Liver (tissue), 8 donors: ENCODE measurements at regions not wholly inside any gene's neighbourhood (a gene's known extent, or its start where the extent isn't known, plus 50 kb on each side); places are given as distances from the start of the nearest gene placed in this dataset.

Experiments used
- DNase-seq: peaks from one replicate; pipeline ENCODE4 v3.0.0-alpha.2; 2017; ENCODE audit warnings: low spot score
- H3K27ac ChIP-seq, 2 donors: one replicate each; pipeline ENCODE4 v1.7.0; 2013; ENCODE audit warnings: inconsistent platforms in 2 of 2, low read length in 2 of 2, control low read depth in 1 of 2, low read depth in 1 of 2, mild to moderate bottlenecking in 1 of 2
- H3K27me3 ChIP-seq, 4 donors: one replicate each; pipeline versions ENCODE4 v1.6.1 to v1.7.0; 2013; ENCODE audit warnings: low read length in 3 of 4, inconsistent platforms in 1 of 4, mild to moderate bottlenecking in 1 of 4, moderate library complexity in 1 of 4; ENCODE audit not compliant: control insufficient read depth in 4 of 4, insufficient read depth in 4 of 4
- H3K36me3 ChIP-seq, 4 donors: one replicate each; pipeline versions ENCODE4 v1.6.1 to v1.7.0; 2013; ENCODE audit warnings: low read length in 3 of 4, mild to moderate bottlenecking in 3 of 4, low read depth in 1 of 4, moderate library complexity in 1 of 4; ENCODE audit not compliant: control insufficient read depth in 4 of 4, insufficient read depth in 3 of 4
- H3K4me1 ChIP-seq, 4 donors: one replicate each; pipeline versions ENCODE4 v1.6.1 to v1.7.0; 2013; ENCODE audit warnings: low read length in 3 of 4, mild to moderate bottlenecking in 3 of 4, moderate library complexity in 1 of 4; ENCODE audit not compliant: control insufficient read depth in 4 of 4, insufficient read depth in 4 of 4
- H3K4me3 ChIP-seq, 3 donors: one replicate each; pipeline versions ENCODE4 v1.6.1 to v1.7.0; 2013; ENCODE audit warnings: low read length in 3 of 3, control low read depth in 1 of 3, low read depth in 1 of 3, mild to moderate bottlenecking in 1 of 3
- H3K9ac ChIP-seq, 2 donors: one replicate each; pipeline ENCODE4 v1.7.0; 2013; ENCODE audit warnings: low read length in 2 of 2, mild to moderate bottlenecking in 2 of 2, moderate library complexity in 2 of 2, control low read depth in 1 of 2, low read depth in 1 of 2
- H3K9me3 ChIP-seq, 4 donors: one replicate each; pipeline versions ENCODE4 v1.6.1 to v1.7.0; 2013; ENCODE audit warnings: low read length in 3 of 4; ENCODE audit not compliant: control insufficient read depth in 4 of 4
- EGR1 ChIP-seq, 2 donors: IDR thresholded peaks; 2 replicates each; pipeline ENCODE4 v1.6.1; 2016 to 2018; ENCODE audit warnings: antibody characterized with exemption in 2 of 2, low read depth in 2 of 2
- FOXA1 ChIP-seq: IDR thresholded peaks from 2 replicates; pipeline ENCODE4 v1.6.1; 2016; ENCODE audit warnings: antibody characterized with exemption
- FOXA2 ChIP-seq: IDR thresholded peaks from 2 replicates; pipeline ENCODE4 v1.6.1; 2016; ENCODE audit warnings: antibody characterized with exemption
- GABPA ChIP-seq, 2 donors: IDR thresholded peaks in 1 of 2; conservative IDR thresholded peaks in 1 of 2; 2 replicates each; pipeline ENCODE4 v1.6.1; 2016; ENCODE audit warnings: antibody characterized with exemption in 2 of 2, mild to moderate bottlenecking in 1 of 2, moderate library complexity in 1 of 2
- HNF4A ChIP-seq, 2 donors: conservative IDR thresholded peaks; 2 replicates each; pipeline ENCODE4 v1.6.1; 2016; ENCODE audit warnings: antibody characterized with exemption in 2 of 2, mild to moderate bottlenecking in 2 of 2
- HNF4G ChIP-seq: IDR thresholded peaks from 2 replicates; pipeline ENCODE4 v1.6.1; 2016; ENCODE audit warnings: antibody characterized with exemption
- JUND ChIP-seq, 2 donors: IDR thresholded peaks; 2 replicates each; pipeline ENCODE4 v1.6.1; 2016; ENCODE audit warnings: antibody characterized with exemption in 2 of 2
- NR2F2 ChIP-seq: IDR thresholded peaks from 2 replicates; pipeline ENCODE4 v1.6.1; 2016; ENCODE audit warnings: antibody characterized with exemption
- RXRA ChIP-seq, 2 donors: IDR thresholded peaks; 2 replicates each; pipeline ENCODE4 v1.6.1; 2017 to 2018; ENCODE audit warnings: antibody characterized with exemption in 2 of 2, mild to moderate bottlenecking in 1 of 2
- SP1 ChIP-seq: IDR thresholded peaks from 2 replicates; pipeline ENCODE4 v1.6.1; 2018; ENCODE audit warnings: antibody characterized with exemption, mild to moderate bottlenecking
- TAF1 ChIP-seq: conservative IDR thresholded peaks from 2 replicates; pipeline ENCODE4 v1.6.1; 2016; ENCODE audit warnings: antibody characterized with exemption, mild to moderate bottlenecking
- YY1 ChIP-seq: IDR thresholded peaks from 2 replicates; pipeline ENCODE4 v1.6.1; 2016; ENCODE audit warnings: antibody characterized with exemption, mild to moderate bottlenecking
- WGBS: extraction: QIAGEN DNeasy Blood & Tissue Kit; methylation state at CpG from one replicate; pipeline ENCODE4 v1.1.7; 2013; 5-methylcytosine and 5-hydroxymethylcytosine counted together
- TF ChIP-seq, protein P1 (sequence below): IDR thresholded peaks from 2 replicates; pipeline ENCODE4 v1.6.1; 2016; ENCODE audit warnings: antibody characterized with exemption
- TF ChIP-seq, protein P2 (sequence below): fragments of 150-350 bp; IDR thresholded peaks from 2 replicates; pipeline ENCODE4 v1.5.1; 2017; ENCODE audit warnings: improper control_type of control experiment, low read depth, low read length; ENCODE audit not compliant: missing input control
- TF ChIP-seq, protein P3 (sequence below): IDR thresholded peaks from 2 replicates; pipeline ENCODE4 v1.6.1; 2016; ENCODE audit warnings: antibody characterized with exemption, mild to moderate bottlenecking
- donor health status: healthy.
- donor health status: healthy.
- donor health status: healthy.
- donor health status: healthy.
- donor health status: healthy.

DNA sequence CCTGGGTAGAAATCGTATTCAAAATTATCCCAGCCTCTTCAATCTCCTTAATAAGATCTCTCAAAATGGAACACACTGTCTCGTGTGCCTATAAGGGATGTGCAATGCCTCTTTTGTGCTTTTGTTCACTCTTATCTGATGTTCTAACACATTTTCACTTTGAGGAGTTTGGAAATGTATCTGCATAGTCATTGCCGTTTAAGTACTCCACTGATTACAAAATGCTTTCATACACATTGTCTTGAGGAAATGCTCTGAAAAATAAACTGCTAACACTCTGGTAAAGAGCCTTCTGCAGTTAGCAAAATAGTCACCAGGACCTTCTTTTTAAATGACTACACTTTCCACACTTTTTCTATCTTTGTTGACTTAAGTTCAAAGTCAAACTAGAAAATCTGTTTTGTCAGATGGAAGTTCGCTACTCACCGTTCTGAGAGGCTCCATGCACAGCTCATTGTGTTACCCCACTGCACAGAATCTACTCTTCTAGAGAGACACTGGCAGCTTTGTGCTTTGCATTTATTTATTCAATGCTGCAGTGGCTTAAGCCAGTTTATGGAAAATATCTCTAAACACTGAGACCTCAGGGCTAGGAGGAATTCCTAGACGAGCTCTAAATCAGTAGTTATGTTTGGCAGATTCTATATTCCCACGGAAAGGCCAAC, 159.0 kb downstream of the CHIC2 start (continued):
- TF ChIP-seq FOXA2 (no peak), EGR1 (IDR thresholded peaks at IDR 0.05; ENCODE audit: low read depth in 2 of 2) (no peak)
- TF ChIP-seq, protein P1, sequence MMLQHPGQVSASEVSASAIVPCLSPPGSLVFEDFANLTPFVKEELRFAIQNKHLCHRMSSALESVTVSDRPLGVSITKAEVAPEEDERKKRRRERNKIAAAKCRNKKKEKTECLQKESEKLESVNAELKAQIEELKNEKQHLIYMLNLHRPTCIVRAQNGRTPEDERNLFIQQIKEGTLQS, result no peak

DNA sequence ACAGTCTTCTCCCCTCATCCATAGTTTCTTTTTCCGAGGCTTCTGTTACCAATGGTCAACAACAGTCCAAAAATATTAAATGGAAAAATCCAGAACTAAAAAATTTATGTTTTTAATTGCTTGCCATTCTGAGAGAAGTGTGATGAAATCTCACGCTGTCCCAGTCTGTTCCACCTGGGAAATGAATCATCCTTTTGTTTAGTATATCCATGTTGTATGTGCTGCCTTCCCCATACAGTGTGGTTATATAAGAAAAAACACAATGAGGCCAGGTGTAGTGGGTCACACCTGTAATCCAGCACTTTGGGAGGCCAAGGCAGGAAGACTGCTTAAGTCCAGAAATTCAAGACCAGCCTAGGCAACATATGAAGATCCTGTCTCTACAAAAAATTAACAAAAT, 161.6 kb downstream of the CHIC2 start:
- no peaks in the 10 kb centered on the region for H3K36me3 ChIP-seq
- H3K4me1 ChIP-seq, result peaks cover 0 to 11% (median 5%) of the 10 kb centered on the region in 4 donors
- H3K9ac ChIP-seq, result no peak overlapping the region
- no peaks in the 10 kb centered on the region for H3K27me3 ChIP-seq
- no peak overlapping the region for H3K4me3 ChIP-seq
- DNase-seq, result no peak
- no peaks in the 10 kb centered on the region for H3K9me3 ChIP-seq
- no peak overlapping the region for H3K27ac ChIP-seq
- TF ChIP-seq HNF4G, result no peak
- TF ChIP-seq FOXA1, result no peak
- TF ChIP-seq SP1, result no peak
- TF ChIP-seq JUND (IDR thresholded peaks at IDR 0.05), result no peak
- no peak for TF ChIP-seq GABPA (IDR thresholded peaks at IDR 0.05 in 1 of 2, conservative IDR thresholded peaks at IDR 0.05 in 1 of 2)
- WGBS, result 84% methylated on average over 2 of the region's 2 CpGs

DNA sequence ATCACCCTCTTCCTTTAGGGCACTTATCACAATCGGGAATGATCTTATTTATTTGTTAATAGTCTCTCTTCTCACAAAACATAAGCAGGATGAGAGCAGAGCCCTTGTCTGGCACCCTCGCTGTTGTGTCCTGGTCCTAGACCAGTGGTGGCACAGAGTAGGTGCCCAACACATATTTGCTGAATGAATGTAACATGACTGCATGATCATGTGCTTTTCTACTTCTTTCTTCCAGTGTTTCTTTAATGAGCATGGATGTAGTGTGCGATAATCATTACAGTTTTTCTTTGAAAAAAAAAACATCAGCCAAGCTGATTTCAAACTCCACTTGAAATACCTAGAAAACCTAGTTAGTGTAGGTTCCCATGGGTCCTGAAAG, 164.1 kb downstream of the CHIC2 start:
- H3K27me3 ChIP-seq, result no peaks in the 10 kb centered on the region
- no peak overlapping the region for H3K27ac ChIP-seq
- H3K9me3 ChIP-seq, result no peaks in the 10 kb centered on the region
- H3K4me3 ChIP-seq, result no peak overlapping the region
- peaks cover 0 to 6% (median 0%) of the 10 kb centered on the region in 4 donors for H3K4me1 ChIP-seq
- H3K9ac ChIP-seq, result no peak overlapping the region
- H3K36me3 ChIP-seq, result no peaks in the 10 kb centered on the region
- 76% methylated on average over 3 of the region's 3 CpGs for WGBS
- TF ChIP-seq GABPA (IDR thresholded peaks at IDR 0.05 in 1 of 2, conservative IDR thresholded peaks at IDR 0.05 in 1 of 2), result no peak
- no peak for TF ChIP-seq NR2F2
- no peak for TF ChIP-seq SP1
- TF ChIP-seq JUND (IDR thresholded peaks at IDR 0.05), result no peak
- TF ChIP-seq, protein P2, sequence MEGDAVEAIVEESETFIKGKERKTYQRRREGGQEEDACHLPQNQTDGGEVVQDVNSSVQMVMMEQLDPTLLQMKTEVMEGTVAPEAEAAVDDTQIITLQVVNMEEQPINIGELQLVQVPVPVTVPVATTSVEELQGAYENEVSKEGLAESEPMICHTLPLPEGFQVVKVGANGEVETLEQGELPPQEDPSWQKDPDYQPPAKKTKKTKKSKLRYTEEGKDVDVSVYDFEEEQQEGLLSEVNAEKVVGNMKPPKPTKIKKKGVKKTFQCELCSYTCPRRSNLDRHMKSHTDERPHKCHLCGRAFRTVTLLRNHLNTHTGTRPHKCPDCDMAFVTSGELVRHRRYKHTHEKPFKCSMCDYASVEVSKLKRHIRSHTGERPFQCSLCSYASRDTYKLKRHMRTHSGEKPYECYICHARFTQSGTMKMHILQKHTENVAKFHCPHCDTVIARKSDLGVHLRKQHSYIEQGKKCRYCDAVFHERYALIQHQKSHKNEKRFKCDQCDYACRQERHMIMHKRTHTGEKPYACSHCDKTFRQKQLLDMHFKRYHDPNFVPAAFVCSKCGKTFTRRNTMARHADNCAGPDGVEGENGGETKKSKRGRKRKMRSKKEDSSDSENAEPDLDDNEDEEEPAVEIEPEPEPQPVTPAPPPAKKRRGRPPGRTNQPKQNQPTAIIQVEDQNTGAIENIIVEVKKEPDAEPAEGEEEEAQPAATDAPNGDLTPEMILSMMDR, result no peak
- TF ChIP-seq FOXA2, result no peak
- TF ChIP-seq, protein P3, sequence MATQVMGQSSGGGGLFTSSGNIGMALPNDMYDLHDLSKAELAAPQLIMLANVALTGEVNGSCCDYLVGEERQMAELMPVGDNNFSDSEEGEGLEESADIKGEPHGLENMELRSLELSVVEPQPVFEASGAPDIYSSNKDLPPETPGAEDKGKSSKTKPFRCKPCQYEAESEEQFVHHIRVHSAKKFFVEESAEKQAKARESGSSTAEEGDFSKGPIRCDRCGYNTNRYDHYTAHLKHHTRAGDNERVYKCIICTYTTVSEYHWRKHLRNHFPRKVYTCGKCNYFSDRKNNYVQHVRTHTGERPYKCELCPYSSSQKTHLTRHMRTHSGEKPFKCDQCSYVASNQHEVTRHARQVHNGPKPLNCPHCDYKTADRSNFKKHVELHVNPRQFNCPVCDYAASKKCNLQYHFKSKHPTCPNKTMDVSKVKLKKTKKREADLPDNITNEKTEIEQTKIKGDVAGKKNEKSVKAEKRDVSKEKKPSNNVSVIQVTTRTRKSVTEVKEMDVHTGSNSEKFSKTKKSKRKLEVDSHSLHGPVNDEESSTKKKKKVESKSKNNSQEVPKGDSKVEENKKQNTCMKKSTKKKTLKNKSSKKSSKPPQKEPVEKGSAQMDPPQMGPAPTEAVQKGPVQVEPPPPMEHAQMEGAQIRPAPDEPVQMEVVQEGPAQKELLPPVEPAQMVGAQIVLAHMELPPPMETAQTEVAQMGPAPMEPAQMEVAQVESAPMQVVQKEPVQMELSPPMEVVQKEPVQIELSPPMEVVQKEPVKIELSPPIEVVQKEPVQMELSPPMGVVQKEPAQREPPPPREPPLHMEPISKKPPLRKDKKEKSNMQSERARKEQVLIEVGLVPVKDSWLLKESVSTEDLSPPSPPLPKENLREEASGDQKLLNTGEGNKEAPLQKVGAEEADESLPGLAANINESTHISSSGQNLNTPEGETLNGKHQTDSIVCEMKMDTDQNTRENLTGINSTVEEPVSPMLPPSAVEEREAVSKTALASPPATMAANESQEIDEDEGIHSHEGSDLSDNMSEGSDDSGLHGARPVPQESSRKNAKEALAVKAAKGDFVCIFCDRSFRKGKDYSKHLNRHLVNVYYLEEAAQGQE, result no peak
- TF ChIP-seq RXRA (IDR thresholded peaks at IDR 0.05), result no peak
- TF ChIP-seq HNF4A (conservative IDR thresholded peaks at IDR 0.05), result no peak
- TF ChIP-seq HNF4G, result no peak
- TF ChIP-seq EGR1 (IDR thresholded peaks at IDR 0.05; ENCODE audit: low read depth in 2 of 2), result no peak
- TF ChIP-seq, protein P1, result no peak
- TF ChIP-seq TAF1, result no peak
- no peak for TF ChIP-seq YY1
- TF ChIP-seq FOXA1, result no peak
- DNase-seq, result no peak
